ENCODE measurements at regions not wholly inside any gene's neighbourhood (a gene's known extent, or its start where the extent isn't known, plus 50 kb on each side); places are given as distances from the start of the nearest gene placed in this dataset.

DNA sequence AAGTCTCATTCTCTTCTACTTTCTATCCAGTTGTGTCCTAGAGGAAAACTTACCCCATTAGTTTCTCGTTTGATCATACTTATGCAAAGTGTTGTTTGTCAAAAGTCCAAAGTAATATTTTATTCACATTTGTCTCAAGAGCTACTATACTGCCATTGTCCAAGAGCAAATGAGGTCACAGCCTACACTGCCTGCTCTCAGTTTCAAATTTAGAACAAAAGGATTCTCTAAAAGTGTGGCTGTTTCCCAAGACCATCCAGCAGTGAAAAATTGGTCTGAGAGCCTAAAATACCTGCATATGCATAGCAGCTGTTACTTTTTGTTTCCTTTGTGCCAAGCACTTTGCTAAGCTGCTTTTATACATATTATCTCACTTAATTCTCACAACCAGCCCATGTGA, 439.5 kb upstream of the NFE2L3 start:
- no peak for TF ChIP-seq EP300 (IDR thresholded peaks at IDR 0.05)
- TF ChIP-seq POLR2AphosphoS5 (IDR thresholded peaks at IDR 0.05): no peak
- TF ChIP-seq, protein P1, sequence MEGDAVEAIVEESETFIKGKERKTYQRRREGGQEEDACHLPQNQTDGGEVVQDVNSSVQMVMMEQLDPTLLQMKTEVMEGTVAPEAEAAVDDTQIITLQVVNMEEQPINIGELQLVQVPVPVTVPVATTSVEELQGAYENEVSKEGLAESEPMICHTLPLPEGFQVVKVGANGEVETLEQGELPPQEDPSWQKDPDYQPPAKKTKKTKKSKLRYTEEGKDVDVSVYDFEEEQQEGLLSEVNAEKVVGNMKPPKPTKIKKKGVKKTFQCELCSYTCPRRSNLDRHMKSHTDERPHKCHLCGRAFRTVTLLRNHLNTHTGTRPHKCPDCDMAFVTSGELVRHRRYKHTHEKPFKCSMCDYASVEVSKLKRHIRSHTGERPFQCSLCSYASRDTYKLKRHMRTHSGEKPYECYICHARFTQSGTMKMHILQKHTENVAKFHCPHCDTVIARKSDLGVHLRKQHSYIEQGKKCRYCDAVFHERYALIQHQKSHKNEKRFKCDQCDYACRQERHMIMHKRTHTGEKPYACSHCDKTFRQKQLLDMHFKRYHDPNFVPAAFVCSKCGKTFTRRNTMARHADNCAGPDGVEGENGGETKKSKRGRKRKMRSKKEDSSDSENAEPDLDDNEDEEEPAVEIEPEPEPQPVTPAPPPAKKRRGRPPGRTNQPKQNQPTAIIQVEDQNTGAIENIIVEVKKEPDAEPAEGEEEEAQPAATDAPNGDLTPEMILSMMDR (IDR thresholded peaks at IDR 0.05): no peak
- TF ChIP-seq POLR2A (IDR thresholded peaks at IDR 0.05; ENCODE audit: low read depth): no peak
